GM18520 (cell line): ENCODE measurements at regions not wholly inside any gene's neighbourhood (a gene's known extent, or its start where the extent isn't known, plus 50 kb on each side); places are given as distances from the start of the nearest gene placed in this dataset.

ENCODE experiments used
- ATAC-seq: cut with Tn5 transposase; IDR thresholded peaks from one replicate; pipeline ENCODE4 v1.9.1; 2021; ENCODE audit not compliant: unreplicated experiment

- ATAC-seq: no peak
These were observed 399.5 kb upstream of the CELF2 start for GRCh38 chr10:10618139-10618538.

- no peak for ATAC-seq
These were observed 393.6 kb upstream of the CELF2 start for GRCh38 chr10:10623958-10624566.

- ATAC-seq: no peak
These were observed 393.1 kb upstream of the CELF2 start for GRCh38 chr10:10624567-10624962.

GRCh38 chr10:10625491-10625890 is 392.2 kb upstream of the CELF2 start:
- ATAC-seq: no peak

- ATAC-seq: no peak
These were observed 390.9 kb upstream of the CELF2 start for GRCh38 chr10:10626734-10627133.

- ATAC-seq: no peak
These were observed 390.3 kb upstream of the CELF2 start for GRCh38 chr10:10627414-10627813.

- ATAC-seq: no peak
These were observed 388.2 kb upstream of the CELF2 start for GRCh38 chr10:10629512-10629911.

GRCh38 chr10:10630281-10630680 is 387.4 kb upstream of the CELF2 start:
- no peak for ATAC-seq

GRCh38 chr10:10630782-10631181 is 386.9 kb upstream of the CELF2 start:
- ATAC-seq: no peak

GRCh38 chr10:10642189-10642588 is 375.5 kb upstream of the CELF2 start:
- ATAC-seq: no peak

GRCh38 chr10:10642751-10643150 is 374.9 kb upstream of the CELF2 start:
- ATAC-seq: no peak

GRCh38 chr10:10644008-10644646 is 373.5 kb upstream of the CELF2 start:
- ATAC-seq: no peak

- no peak for ATAC-seq
These were observed 372.8 kb upstream of the CELF2 start for GRCh38 chr10:10644676-10645385.

- no peak for ATAC-seq
These were observed 370.3 kb upstream of the CELF2 start for GRCh38 chr10:10647331-10647730.

GRCh38 chr10:10657139-10657760 is 360.4 kb upstream of the CELF2 start:
- ATAC-seq: no peak

GRCh38 chr10:10658172-10658785 is 359.4 kb upstream of the CELF2 start:
- ATAC-seq: no peak

GRCh38 chr10:10660054-10660453 is 357.6 kb upstream of the CELF2 start:
- ATAC-seq: no peak

- ATAC-seq: no peak
These were observed 356.5 kb upstream of the CELF2 start for GRCh38 chr10:10661176-10661575.

GRCh38 chr10:10662716-10663408 is 354.8 kb upstream of the CELF2 start:
- no peak for ATAC-seq

GRCh38 chr10:10663622-10664021 is 354.1 kb upstream of the CELF2 start:
- ATAC-seq: no peak

- ATAC-seq: no peak
These were observed 351.9 kb upstream of the CELF2 start for GRCh38 chr10:10665750-10666149.
